ENCODE measurements at regions not wholly inside any gene's neighbourhood (a gene's known extent, or its start where the extent isn't known, plus 50 kb on each side); places are given as distances from the start of the nearest gene placed in this dataset.

DNA sequence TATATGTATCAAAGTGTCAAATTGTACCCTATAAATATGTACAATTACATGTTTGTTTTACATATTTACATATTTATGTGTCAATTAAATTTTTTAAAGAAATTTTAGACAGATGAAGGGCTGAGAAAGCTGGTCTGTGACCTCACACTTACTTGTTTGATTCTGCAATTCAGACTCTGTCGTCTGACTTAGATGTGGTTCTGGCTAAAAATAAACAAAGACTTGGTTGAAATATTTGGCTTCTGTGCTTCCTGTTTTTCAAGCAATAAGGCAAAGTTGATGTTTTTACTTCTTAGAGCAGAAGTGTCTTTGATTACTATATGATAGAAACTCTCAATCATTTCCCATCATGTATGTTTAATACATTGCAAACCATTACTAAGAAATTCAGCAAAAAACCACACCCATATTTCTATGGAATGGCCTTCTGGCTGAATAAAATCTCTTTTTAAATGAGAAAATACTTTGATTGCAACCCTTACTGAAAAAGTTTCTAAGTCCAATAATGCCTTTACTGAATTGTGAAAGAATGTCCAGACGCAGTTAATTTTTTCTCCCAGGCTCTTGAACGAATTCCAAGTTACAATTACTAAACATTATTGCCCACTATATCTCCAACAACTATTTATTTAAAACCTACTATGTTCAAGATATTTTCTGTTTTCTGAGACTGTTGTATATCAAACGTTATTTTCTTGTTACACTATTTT, 59.5 kb upstream of the PRKG1 start:
- no peak for TF ChIP-seq JUND (IDR thresholded peaks at IDR 0.05)
- no peak for TF ChIP-seq YY1 (IDR thresholded peaks at IDR 0.05)

Measured in liver (tissue), 2 donors.